ENCODE measurements at regions not wholly inside any gene's neighbourhood (a gene's known extent, or its start where the extent isn't known, plus 50 kb on each side); places are given as distances from the start of the nearest gene placed in this dataset.

GRCh38 chr18:7367336-7367735 lies 136.4 kb downstream of the LRRC30 start:
- TF ChIP-seq CTCF (IDR thresholded peaks at IDR 0.05; ENCODE audit: extremely low read depth in 1 of 2, insufficient read depth in 1 of 2, low read depth in 1 of 2, low read length in 2 of 2): no peak
- no peak for TF ChIP-seq JUN (IDR thresholded peaks at IDR 0.05; ENCODE audit: borderline replicate concordance, insufficient read depth, insufficient read length, low read depth)
- no peak for TF ChIP-seq MAX (IDR thresholded peaks at IDR 0.05; ENCODE audit: insufficient read depth, insufficient read length)

All from endothelial cell of umbilical vein (primary cell).